ENCODE measurements at regions not wholly inside any gene's neighbourhood (a gene's known extent, or its start where the extent isn't known, plus 50 kb on each side); places are given as distances from the start of the nearest gene placed in this dataset.

DNA sequence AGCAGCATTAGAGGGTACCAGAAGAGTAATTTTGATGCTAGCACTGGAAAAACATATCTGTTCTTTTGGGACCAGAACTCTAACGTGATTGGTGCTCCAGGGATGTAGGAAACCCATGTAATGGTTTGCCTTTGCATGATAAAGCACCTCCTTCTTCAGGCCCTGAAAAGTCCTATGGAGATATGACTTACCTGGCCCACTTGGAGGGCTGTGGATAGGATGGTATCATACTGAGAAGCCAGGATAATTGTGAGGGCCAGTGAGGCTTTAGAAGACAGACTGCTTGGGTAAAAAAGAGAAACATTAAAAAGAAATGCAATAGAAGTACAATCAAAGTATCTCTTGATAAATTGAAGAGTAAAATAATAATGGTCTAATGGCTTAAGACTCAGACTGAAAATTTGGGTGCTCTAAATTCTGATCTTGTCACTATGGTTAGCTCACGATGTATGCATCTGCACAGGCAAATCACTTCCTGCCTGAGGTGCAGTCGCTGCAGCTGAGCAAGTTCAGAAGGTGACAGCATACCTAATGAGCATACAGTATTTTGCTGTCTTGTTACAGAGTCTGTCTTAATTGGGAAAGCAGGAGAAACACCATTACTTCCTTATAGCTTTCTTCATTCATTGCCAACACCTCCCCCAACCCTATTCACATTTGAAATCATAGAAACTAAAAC lies 371.5 kb downstream of the NUP35 start:
- Histone ChIP-seq H3K27me3 (ENCODE audit: control insufficient read depth in 5 of 5, insufficient read depth in 4 of 5, low read length in 5 of 5) (no peaks in the 10 kb centered on the region), H3K27ac (ENCODE audit: low read depth, low read length) (no peak overlapping the region), H3K4me3 (ENCODE audit: low read depth in 1 of 5, low read length in 5 of 5) (no peak overlapping the region), H3K36me3 (ENCODE audit: control insufficient read depth in 5 of 5, insufficient read depth in 5 of 5, low read length in 5 of 5) (no peaks in the 10 kb centered on the region), H3K9me3 (ENCODE audit: control insufficient read depth in 5 of 5, low read length in 5 of 5) (peaks cover 0 to 4% (median 0%) of the 10 kb centered on the region in 5 donors), H3K4me1 (ENCODE audit: control insufficient read depth in 5 of 5, insufficient read depth in 5 of 5, low read length in 5 of 5) (peaks cover 0 to 2% (median 0%) of the 10 kb centered on the region in 5 donors), H3K9ac (ENCODE audit: low read length in 5 of 5) (no peak overlapping the region)

GRCh38 chr2:183497861-183498260 lies 373.6 kb downstream of the NUP35 start:
- peaks cover 0 to 5% (median 0%) of the 10 kb centered on the region in 5 donors for H3K9me3 ChIP-seq (ENCODE audit: control insufficient read depth in 5 of 5, low read length in 5 of 5)
- H3K27me3 ChIP-seq (ENCODE audit: control insufficient read depth in 5 of 5, insufficient read depth in 4 of 5, low read length in 5 of 5), result no peaks in the 10 kb centered on the region
- H3K9ac ChIP-seq (ENCODE audit: low read length in 5 of 5), result no peak overlapping the region
- H3K4me1 ChIP-seq (ENCODE audit: control insufficient read depth in 5 of 5, insufficient read depth in 5 of 5, low read length in 5 of 5), result peaks cover 0 to 2% (median 0%) of the 10 kb centered on the region in 5 donors
- no peak overlapping the region for H3K27ac ChIP-seq (ENCODE audit: low read depth, low read length)
- H3K36me3 ChIP-seq (ENCODE audit: control insufficient read depth in 5 of 5, insufficient read depth in 5 of 5, low read length in 5 of 5), result no peaks in the 10 kb centered on the region
- no peak overlapping the region for H3K4me3 ChIP-seq (ENCODE audit: low read depth in 1 of 5, low read length in 5 of 5)

GRCh38 chr2:183505911-183506310 lies 381.7 kb downstream of the NUP35 start:
- no peak overlapping the region for H3K9ac ChIP-seq (ENCODE audit: low read length in 5 of 5)

GRCh38 chr2:183511154-183511553 lies 386.9 kb downstream of the NUP35 start:
- H3K27me3 ChIP-seq (ENCODE audit: control insufficient read depth in 5 of 5, insufficient read depth in 4 of 5, low read length in 5 of 5), result no peaks in the 10 kb centered on the region
- H3K4me1 ChIP-seq (ENCODE audit: control insufficient read depth in 5 of 5, insufficient read depth in 5 of 5, low read length in 5 of 5), result no peaks in the 10 kb centered on the region
- H3K4me3 ChIP-seq (ENCODE audit: low read depth in 1 of 5, low read length in 5 of 5), result no peak overlapping the region
- no peak overlapping the region for H3K27ac ChIP-seq (ENCODE audit: low read depth, low read length)
- no peaks in the 10 kb centered on the region for H3K36me3 ChIP-seq (ENCODE audit: control insufficient read depth in 5 of 5, insufficient read depth in 5 of 5, low read length in 5 of 5)
- no peak overlapping the region for H3K9ac ChIP-seq (ENCODE audit: low read length in 5 of 5)
- H3K9me3 ChIP-seq (ENCODE audit: control insufficient read depth in 5 of 5, low read length in 5 of 5), result peaks cover 0 to 12% (median 9%) of the 10 kb centered on the region in 5 donors

More at GRCh38 chr2:183505911-183506310, 381.7 kb downstream of the NUP35 start:
- Histone ChIP-seq H3K36me3 (ENCODE audit: control insufficient read depth in 5 of 5, insufficient read depth in 5 of 5, low read length in 5 of 5) (no peaks in the 10 kb centered on the region), H3K4me3 (ENCODE audit: low read depth in 1 of 5, low read length in 5 of 5) (no peak overlapping the region), H3K27ac (ENCODE audit: low read depth, low read length) (no peak overlapping the region), H3K9me3 (ENCODE audit: control insufficient read depth in 5 of 5, low read length in 5 of 5) (peaks cover 0 to 13% (median 8%) of the 10 kb centered on the region in 5 donors), H3K27me3 (ENCODE audit: control insufficient read depth in 5 of 5, insufficient read depth in 4 of 5, low read length in 5 of 5) (no peaks in the 10 kb centered on the region), H3K4me1 (ENCODE audit: control insufficient read depth in 5 of 5, insufficient read depth in 5 of 5, low read length in 5 of 5) (no peaks in the 10 kb centered on the region)

DNA sequence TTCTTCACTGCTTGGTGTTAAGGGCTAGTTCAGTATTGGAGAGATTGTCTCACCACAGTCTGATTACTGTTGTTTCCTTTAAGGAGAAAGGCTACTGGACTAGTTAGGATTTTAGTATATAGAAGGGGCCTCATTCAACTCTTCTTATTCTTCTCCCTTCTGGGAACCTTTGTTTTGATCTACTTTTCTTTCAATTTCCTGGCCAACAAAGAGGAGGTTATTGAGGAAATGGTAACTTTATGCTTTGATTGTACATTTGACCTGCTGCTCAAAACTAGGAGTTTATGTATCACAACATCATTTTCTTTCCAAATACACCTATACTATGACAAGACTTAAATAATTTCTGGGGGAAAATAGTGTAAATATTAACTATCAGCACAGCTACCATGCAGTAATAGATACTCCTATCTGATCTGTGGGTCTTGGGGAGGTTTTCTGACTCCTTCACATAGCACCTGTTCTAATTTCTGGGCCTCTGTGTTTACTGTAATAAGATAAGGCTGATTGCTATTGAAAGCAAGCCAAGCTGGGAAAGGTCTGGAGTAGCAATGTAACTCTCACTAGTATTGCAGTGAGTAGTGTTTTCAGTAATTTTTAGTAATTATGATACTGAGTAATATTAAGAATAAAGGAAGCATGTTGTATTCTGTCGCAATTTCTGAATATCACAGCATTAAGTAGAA lies 395.3 kb downstream of the NUP35 start:
- no peak overlapping the region for H3K9ac ChIP-seq (ENCODE audit: low read length in 5 of 5)
- no peaks in the 10 kb centered on the region for H3K4me1 ChIP-seq (ENCODE audit: control insufficient read depth in 5 of 5, insufficient read depth in 5 of 5, low read length in 5 of 5)
- no peak overlapping the region for H3K27ac ChIP-seq (ENCODE audit: low read depth, low read length)
- no peaks in the 10 kb centered on the region for H3K9me3 ChIP-seq (ENCODE audit: control insufficient read depth in 5 of 5, low read length in 5 of 5)
- no peaks in the 10 kb centered on the region for H3K36me3 ChIP-seq (ENCODE audit: control insufficient read depth in 5 of 5, insufficient read depth in 5 of 5, low read length in 5 of 5)
- no peaks in the 10 kb centered on the region for H3K27me3 ChIP-seq (ENCODE audit: control insufficient read depth in 5 of 5, insufficient read depth in 4 of 5, low read length in 5 of 5)
- no peak overlapping the region for H3K4me3 ChIP-seq (ENCODE audit: low read depth in 1 of 5, low read length in 5 of 5)

DNA sequence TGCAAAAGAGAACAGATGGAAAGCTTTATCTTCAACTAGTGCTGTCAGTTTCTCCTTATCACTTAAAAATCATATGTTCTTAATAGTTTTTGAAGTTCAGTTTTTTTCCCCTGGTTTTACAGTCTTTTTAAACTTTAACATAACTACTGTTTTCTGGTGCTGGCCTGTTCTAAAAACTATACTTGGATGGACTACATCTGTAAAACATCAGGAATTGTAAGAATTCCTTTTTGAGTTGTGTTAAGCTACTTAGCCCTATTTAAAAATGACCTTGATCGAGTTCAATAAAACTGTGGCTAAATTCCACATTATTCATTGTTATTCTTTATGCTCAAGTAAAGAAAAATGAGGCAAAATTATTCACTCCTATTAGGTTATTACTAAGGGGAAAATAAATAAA lies 397.7 kb downstream of the NUP35 start:
- H3K9ac ChIP-seq (ENCODE audit: low read length in 5 of 5), result no peak overlapping the region
- H3K9me3 ChIP-seq (ENCODE audit: control insufficient read depth in 5 of 5, low read length in 5 of 5), result no peaks in the 10 kb centered on the region
- no peak overlapping the region for H3K4me3 ChIP-seq (ENCODE audit: low read depth in 1 of 5, low read length in 5 of 5)
- no peaks in the 10 kb centered on the region for H3K4me1 ChIP-seq (ENCODE audit: control insufficient read depth in 5 of 5, insufficient read depth in 5 of 5, low read length in 5 of 5)
- H3K27ac ChIP-seq (ENCODE audit: low read depth, low read length), result no peak overlapping the region
- H3K27me3 ChIP-seq (ENCODE audit: control insufficient read depth in 5 of 5, insufficient read depth in 4 of 5, low read length in 5 of 5), result no peaks in the 10 kb centered on the region
- H3K36me3 ChIP-seq (ENCODE audit: control insufficient read depth in 5 of 5, insufficient read depth in 5 of 5, low read length in 5 of 5), result no peaks in the 10 kb centered on the region

DNA sequence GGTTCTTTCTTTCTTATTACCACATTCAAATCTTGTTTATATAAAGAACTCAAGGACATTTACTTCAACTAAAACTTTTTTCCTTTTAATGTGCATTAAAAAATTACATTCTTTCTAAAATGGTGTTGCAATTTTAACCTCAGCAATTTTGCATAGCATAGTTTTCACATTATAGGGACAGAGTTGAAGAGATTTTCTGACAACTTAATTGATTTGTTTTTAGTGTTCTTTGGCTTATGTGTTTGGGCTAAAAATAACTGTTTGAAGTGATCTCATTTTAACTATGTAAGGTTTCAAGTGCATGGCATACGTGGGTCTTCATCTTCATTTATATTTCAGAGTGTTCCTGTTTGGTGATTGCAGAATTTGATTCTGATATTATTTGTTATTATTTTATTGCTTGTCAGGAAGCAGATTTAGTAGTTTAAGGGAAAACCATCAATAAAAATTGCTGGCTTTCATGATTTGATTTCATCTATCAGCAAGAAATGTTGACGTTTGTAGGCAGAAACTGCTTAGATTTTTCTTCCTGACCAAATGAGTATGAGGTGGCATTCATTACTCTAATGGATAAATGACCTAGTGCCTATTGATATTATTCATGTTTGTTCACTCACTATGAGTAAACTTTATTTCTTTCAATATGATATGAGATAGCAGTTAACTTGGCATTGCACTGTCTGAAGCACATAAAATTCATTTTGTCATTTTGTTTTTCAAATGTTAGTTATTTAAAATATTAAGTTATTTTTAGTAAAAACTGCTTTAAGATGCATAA lies 398.4 kb downstream of the NUP35 start:
- no peaks in the 10 kb centered on the region for H3K27me3 ChIP-seq (ENCODE audit: control insufficient read depth in 5 of 5, insufficient read depth in 4 of 5, low read length in 5 of 5)
- no peaks in the 10 kb centered on the region for H3K9me3 ChIP-seq (ENCODE audit: control insufficient read depth in 5 of 5, low read length in 5 of 5)
- H3K4me1 ChIP-seq (ENCODE audit: control insufficient read depth in 5 of 5, insufficient read depth in 5 of 5, low read length in 5 of 5), result no peaks in the 10 kb centered on the region
- H3K4me3 ChIP-seq (ENCODE audit: low read depth in 1 of 5, low read length in 5 of 5), result no peak overlapping the region
- H3K27ac ChIP-seq (ENCODE audit: low read depth, low read length), result no peak overlapping the region
- H3K36me3 ChIP-seq (ENCODE audit: control insufficient read depth in 5 of 5, insufficient read depth in 5 of 5, low read length in 5 of 5), result no peaks in the 10 kb centered on the region
- no peak overlapping the region for H3K9ac ChIP-seq (ENCODE audit: low read length in 5 of 5)

DNA sequence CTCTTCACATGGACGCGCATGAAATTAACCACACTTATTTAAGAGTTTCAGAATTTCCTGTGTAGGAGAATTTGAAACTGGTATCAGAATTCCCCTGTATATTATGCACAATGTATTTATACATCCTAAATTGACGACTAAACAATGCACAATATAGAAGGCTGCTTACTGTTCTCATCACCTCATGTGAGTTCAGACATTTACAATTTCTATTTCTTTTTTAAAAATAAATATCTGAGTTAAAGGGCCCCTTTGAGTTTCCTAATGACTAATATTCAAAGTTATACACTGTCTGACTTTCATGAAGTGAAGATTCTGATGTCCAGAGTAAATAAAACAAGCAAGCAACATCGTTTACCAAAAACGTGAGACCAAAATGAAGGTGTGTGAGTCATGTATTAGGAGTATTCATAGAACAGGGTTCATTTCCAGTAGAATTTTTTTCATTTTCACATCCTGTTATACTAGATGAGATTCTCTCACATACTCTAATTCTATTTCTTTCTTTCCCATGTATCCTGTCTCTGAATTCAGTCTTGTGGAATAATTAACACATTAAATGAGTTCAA lies 406.2 kb downstream of the NUP35 start:
- Histone ChIP-seq H3K36me3 (ENCODE audit: control insufficient read depth in 5 of 5, insufficient read depth in 5 of 5, low read length in 5 of 5) (no peaks in the 10 kb centered on the region), H3K27ac (ENCODE audit: low read depth, low read length) (no peak overlapping the region), H3K27me3 (ENCODE audit: control insufficient read depth in 5 of 5, insufficient read depth in 4 of 5, low read length in 5 of 5) (no peaks in the 10 kb centered on the region), H3K4me1 (ENCODE audit: control insufficient read depth in 5 of 5, insufficient read depth in 5 of 5, low read length in 5 of 5) (no peaks in the 10 kb centered on the region), H3K4me3 (ENCODE audit: low read depth in 1 of 5, low read length in 5 of 5) (no peak overlapping the region), H3K9me3 (ENCODE audit: control insufficient read depth in 5 of 5, low read length in 5 of 5) (no peaks in the 10 kb centered on the region), H3K9ac (ENCODE audit: low read length in 5 of 5) (no peak overlapping the region)

DNA sequence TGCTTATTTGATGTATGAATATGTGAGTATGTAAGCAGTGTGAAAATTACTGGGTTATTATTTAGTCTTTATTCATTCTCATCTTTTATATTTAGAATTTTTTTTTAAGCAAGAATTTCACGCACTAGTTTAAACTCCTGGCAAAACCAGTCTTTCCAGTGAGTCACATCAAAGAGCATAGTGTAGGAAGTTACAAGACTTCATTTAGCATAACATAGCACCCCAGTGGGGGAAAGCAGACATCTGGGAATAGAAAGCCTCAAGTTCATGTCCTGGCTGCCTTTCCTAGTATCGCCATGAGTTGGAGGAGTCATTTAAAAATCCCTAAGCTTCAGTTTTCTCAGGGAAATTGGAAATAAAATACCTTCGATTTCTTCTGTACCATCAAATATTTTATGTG lies 408.3 kb downstream of the NUP35 start:
- H3K4me1 ChIP-seq (ENCODE audit: control insufficient read depth in 5 of 5, insufficient read depth in 5 of 5, low read length in 5 of 5), result no peaks in the 10 kb centered on the region
- no peaks in the 10 kb centered on the region for H3K27me3 ChIP-seq (ENCODE audit: control insufficient read depth in 5 of 5, insufficient read depth in 4 of 5, low read length in 5 of 5)
- no peaks in the 10 kb centered on the region for H3K36me3 ChIP-seq (ENCODE audit: control insufficient read depth in 5 of 5, insufficient read depth in 5 of 5, low read length in 5 of 5)
- H3K9me3 ChIP-seq (ENCODE audit: control insufficient read depth in 5 of 5, low read length in 5 of 5), result peaks cover 0 to 4% (median 0%) of the 10 kb centered on the region in 5 donors
- no peak overlapping the region for H3K4me3 ChIP-seq (ENCODE audit: low read depth in 1 of 5, low read length in 5 of 5)
- H3K27ac ChIP-seq (ENCODE audit: low read depth, low read length), result no peak overlapping the region
- no peak overlapping the region for H3K9ac ChIP-seq (ENCODE audit: low read length in 5 of 5)

GRCh38 chr2:183533021-183533420 lies 408.8 kb downstream of the NUP35 start:
- Histone ChIP-seq H3K27ac (ENCODE audit: low read depth, low read length) (no peak overlapping the region), H3K36me3 (ENCODE audit: control insufficient read depth in 5 of 5, insufficient read depth in 5 of 5, low read length in 5 of 5) (no peaks in the 10 kb centered on the region), H3K4me3 (ENCODE audit: low read depth in 1 of 5, low read length in 5 of 5) (no peak overlapping the region), H3K4me1 (ENCODE audit: control insufficient read depth in 5 of 5, insufficient read depth in 5 of 5, low read length in 5 of 5) (no peaks in the 10 kb centered on the region), H3K9ac (ENCODE audit: low read length in 5 of 5) (no peak overlapping the region), H3K9me3 (ENCODE audit: control insufficient read depth in 5 of 5, low read length in 5 of 5) (peaks cover 0 to 4% (median 0%) of the 10 kb centered on the region in 5 donors), H3K27me3 (ENCODE audit: control insufficient read depth in 5 of 5, insufficient read depth in 4 of 5, low read length in 5 of 5) (no peaks in the 10 kb centered on the region)
